HL-60 (cell line): ENCODE measurements at regions not wholly inside any gene's neighbourhood (a gene's known extent, or its start where the extent isn't known, plus 50 kb on each side); places are given as distances from the start of the nearest gene placed in this dataset.

Source experiments
- CTCF ChIP-seq: IDR thresholded peaks from one replicate; pipeline ENCODE4 v1.5.1; 2011; ENCODE audit warnings: low read length, control low read depth, inconsistent platforms; ENCODE audit not compliant: insufficient read depth
- POLR2AphosphoS5 ChIP-seq: IDR thresholded peaks from 2 replicates; pipeline ENCODE4 v1.6.1; 2012; ENCODE audit warnings: low read depth

- TF ChIP-seq CTCF, result no peak
- TF ChIP-seq POLR2AphosphoS5, result no peak
Measured at GRCh38 chrX:10989386-10989785, 121.7 kb upstream of the HCCS start.
